Transverse colon (tissue), 4 donors: ENCODE measurements at regions not wholly inside any gene's neighbourhood (a gene's known extent, or its start where the extent isn't known, plus 50 kb on each side); places are given as distances from the start of the nearest gene placed in this dataset.

ENCODE experiments used
- DNase-seq: peaks from one replicate; pipeline ENCODE4 v3.0.0-alpha.2; 2019
- H3K27ac ChIP-seq, 4 donors: fragments of 200-600 bp; sonication (generic); 2 replicates each; pipeline ENCODE4 v1.5.1; 2016 to 2018; ENCODE audit warnings: inconsistent platforms in 4 of 4
- H3K27me3 ChIP-seq: fragments of 200-600 bp; sonication (generic); 2 replicates; pipeline ENCODE4 v1.5.1; 2017; ENCODE audit warnings: inconsistent platforms
- H3K36me3 ChIP-seq, 4 donors: fragments of 200-600 bp; sonication (generic); 2 replicates each; pipeline ENCODE4 v1.5.1; 2017 to 2019; ENCODE audit warnings: inconsistent platforms in 4 of 4
- H3K4me1 ChIP-seq, 4 donors: fragments of 200-600 bp; sonication (generic); 2 replicates each; pipeline ENCODE4 v1.5.1; 2017 to 2020; ENCODE audit warnings: inconsistent platforms in 4 of 4
- H3K4me3 ChIP-seq, 4 donors: fragments of 200-600 bp; sonication (generic); 1 replicate in 1 of 4; 2 replicates in 3 of 4; pipeline versions ENCODE4 v1.5.1 to v1.6.1; 2017 to 2019; ENCODE audit warnings: inconsistent platforms in 4 of 4
- H3K9me3 ChIP-seq, 2 donors: fragments of 200-600 bp; sonication (generic); 2 replicates each; pipeline ENCODE4 v1.5.1; 2017 to 2019; ENCODE audit warnings: inconsistent platforms in 2 of 2
- CTCF ChIP-seq, 5 experiments: fragments of 200-600 bp in 3 of 5; fragments of 450-650 bp in 2 of 5; sonication (generic) in 3 of 5; IDR thresholded peaks; 1 replicate in 2 of 5; 2 replicates in 3 of 5; pipeline ENCODE4 v1.5.1; 2016 to 2017; ENCODE audit warnings: antibody characterized with exemption in 5 of 5, inconsistent platforms in 3 of 5, mild to moderate bottlenecking in 2 of 5, moderate library complexity in 1 of 5
- EP300 ChIP-seq: sonication (generic); formaldehyde crosslinking; IDR thresholded peaks from one replicate; pipeline ENCODE4 v1.6.1; 2017; ENCODE audit warnings: antibody characterized with exemption, low read depth
- POLR2A ChIP-seq: fragments of 450-650 bp; IDR thresholded peaks from one replicate; pipeline ENCODE4 v1.6.1; 2016; ENCODE audit warnings: antibody characterized with exemption, mild to moderate bottlenecking, moderate library complexity
- POLR2AphosphoS5 ChIP-seq, 3 donors: sonication (generic); formaldehyde crosslinking; IDR thresholded peaks; one replicate each; pipeline ENCODE4 v1.6.1; 2016; ENCODE audit warnings: antibody characterized with exemption in 3 of 3
- WGBS, 2 donors: methylation state at CpG; one replicate each; pipeline ENCODE4 v1.1.5; 2018; ENCODE audit warnings: low coverage in 1 of 2; 5-methylcytosine and 5-hydroxymethylcytosine counted together
- in situ Hi-C, 4 donors: fragments of 200-750 bp; cut with MboI; loops; one replicate each; pipeline versions ENCODE4 v1.15.0 to v1.15.1; 2017; ENCODE audit warnings: low sequenced_read_pairs in 3 of 4, low pct_ligation_motif_present in 1 of 4, low pct_unique_long_range_greater_than_20kb in 1 of 4
- intact Hi-C: fragments of 100-400 bp; cut with DNase I; formaldehyde crosslinking; loops from one replicate; pipeline ENCODE4 v1.15.1; 2023; ENCODE audit warnings: low total_unique reads

- no peaks in the 10 kb centered on the region for H3K27me3 ChIP-seq
- intact Hi-C loops (no loop called here), in situ Hi-C loops (no loop called here)
- no peak overlapping the region for H3K4me3 ChIP-seq
- H3K4me1 ChIP-seq = no peaks in the 10 kb centered on the region
- no peak overlapping the region for H3K27ac ChIP-seq
- 91 to 100% methylated on average over 1 to 8 of the region's 8 CpGs for WGBS, 2 donors
- TF ChIP-seq POLR2AphosphoS5 (IDR thresholded peaks at IDR 0.05) (no peak), EP300 (no peak), POLR2A (no peak), CTCF (IDR thresholded peaks at IDR 0.05) (no peak)
- no peak for DNase-seq
- H3K9me3 ChIP-seq = no peaks in the 10 kb centered on the region
- no peaks in the 10 kb centered on the region for H3K36me3 ChIP-seq
Observed at GRCh38 chr22:49072996-49073645, 754.6 kb downstream of the BRD1 start.

- Histone ChIP-seq H3K9me3 (no peaks in the 10 kb centered on the region), H3K36me3 (no peaks in the 10 kb centered on the region), H3K4me1 (no peaks in the 10 kb centered on the region), H3K27me3 (peaks cover 4% of the 10 kb centered on the region), H3K27ac (no peak overlapping the region), H3K4me3 (no peak overlapping the region)
- in situ Hi-C loops (no loop called here), intact Hi-C loops (no loop called here)
- DNase-seq = no peak
- WGBS, 2 donors = 32 to 57% methylated on average over 3 to 7 of the region's 7 CpGs
- TF ChIP-seq POLR2AphosphoS5 (IDR thresholded peaks at IDR 0.05) = no peak
- TF ChIP-seq CTCF (IDR thresholded peaks at IDR 0.05) = no peak
Observed at GRCh38 chr22:49070501-49070900, 757.2 kb downstream of the BRD1 start.

- no peaks in the 10 kb centered on the region for H3K9me3 ChIP-seq
- H3K4me3 ChIP-seq = no peak overlapping the region
- no peak for DNase-seq
- WGBS, 2 donors = 72 to 80% methylated on average over 1 to 15 of the region's 15 CpGs
- no peaks in the 10 kb centered on the region for H3K4me1 ChIP-seq
- TF ChIP-seq POLR2A = no peak
- no peak overlapping the region for H3K27ac ChIP-seq
- intact Hi-C loops = no loop called here
- in situ Hi-C loops = no loop called here
- H3K27me3 ChIP-seq = peaks cover 8% of the 10 kb centered on the region
- H3K36me3 ChIP-seq = no peaks in the 10 kb centered on the region
Observed at GRCh38 chr22:49068861-49069500, 758.7 kb downstream of the BRD1 start.

- no peaks in the 10 kb centered on the region for H3K36me3 ChIP-seq
- intact Hi-C loops (no loop called here), in situ Hi-C loops (no loop called here)
- no peaks in the 10 kb centered on the region for H3K4me1 ChIP-seq
- WGBS, 2 donors = 45 to 69% methylated on average over 4 of the region's 4 CpGs
- H3K27me3 ChIP-seq = peaks cover 15% of the 10 kb centered on the region
- H3K4me3 ChIP-seq = no peak overlapping the region
- H3K27ac ChIP-seq = no peak overlapping the region
- DNase-seq = no peak
- no peaks in the 10 kb centered on the region for H3K9me3 ChIP-seq
- TF ChIP-seq EP300 (no peak), POLR2A (no peak), POLR2AphosphoS5 (IDR thresholded peaks at IDR 0.05) (no peak), CTCF (IDR thresholded peaks at IDR 0.05) (no peak)
Observed at GRCh38 chr22:49067504-49067903, 760.2 kb downstream of the BRD1 start.

- Histone ChIP-seq H3K9me3 (no peaks in the 10 kb centered on the region), H3K4me3 (no peak overlapping the region), H3K27me3 (peaks cover 15% of the 10 kb centered on the region), H3K4me1 (no peaks in the 10 kb centered on the region), H3K27ac (no peak overlapping the region), H3K36me3 (no peaks in the 10 kb centered on the region)
- intact Hi-C loops (no loop called here), in situ Hi-C loops (no loop called here)
- no peak for DNase-seq
- TF ChIP-seq EP300 = no peak
- no peak for TF ChIP-seq CTCF (IDR thresholded peaks at IDR 0.05)
- no peak for TF ChIP-seq POLR2AphosphoS5 (IDR thresholded peaks at IDR 0.05)
- no peak for TF ChIP-seq POLR2A
- WGBS, 2 donors = 58 to 79% methylated on average over 9 of the region's 9 CpGs
Observed at GRCh38 chr22:49066619-49067018, 761.1 kb downstream of the BRD1 start.
